ENCODE measurements at regions not wholly inside any gene's neighbourhood (a gene's known extent, or its start where the extent isn't known, plus 50 kb on each side); places are given as distances from the start of the nearest gene placed in this dataset.

GRCh38 chr7:109336531-109336930 lies 766.9 kb downstream of the DNAJB9 start:
- Histone ChIP-seq H3K9me3 (peaks cover 19% of the 10 kb centered on the region), H3K4me3 (no peak overlapping the region), H3K36me3 (ENCODE audit: low read depth) (no peaks in the 10 kb centered on the region), H3K4me1 (ENCODE audit: low read depth) (no peaks in the 10 kb centered on the region)
- TF ChIP-seq, protein P1, sequence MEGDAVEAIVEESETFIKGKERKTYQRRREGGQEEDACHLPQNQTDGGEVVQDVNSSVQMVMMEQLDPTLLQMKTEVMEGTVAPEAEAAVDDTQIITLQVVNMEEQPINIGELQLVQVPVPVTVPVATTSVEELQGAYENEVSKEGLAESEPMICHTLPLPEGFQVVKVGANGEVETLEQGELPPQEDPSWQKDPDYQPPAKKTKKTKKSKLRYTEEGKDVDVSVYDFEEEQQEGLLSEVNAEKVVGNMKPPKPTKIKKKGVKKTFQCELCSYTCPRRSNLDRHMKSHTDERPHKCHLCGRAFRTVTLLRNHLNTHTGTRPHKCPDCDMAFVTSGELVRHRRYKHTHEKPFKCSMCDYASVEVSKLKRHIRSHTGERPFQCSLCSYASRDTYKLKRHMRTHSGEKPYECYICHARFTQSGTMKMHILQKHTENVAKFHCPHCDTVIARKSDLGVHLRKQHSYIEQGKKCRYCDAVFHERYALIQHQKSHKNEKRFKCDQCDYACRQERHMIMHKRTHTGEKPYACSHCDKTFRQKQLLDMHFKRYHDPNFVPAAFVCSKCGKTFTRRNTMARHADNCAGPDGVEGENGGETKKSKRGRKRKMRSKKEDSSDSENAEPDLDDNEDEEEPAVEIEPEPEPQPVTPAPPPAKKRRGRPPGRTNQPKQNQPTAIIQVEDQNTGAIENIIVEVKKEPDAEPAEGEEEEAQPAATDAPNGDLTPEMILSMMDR (IDR thresholded peaks at IDR 0.05), result no peak
- intact Hi-C loops (cut with DNase I, micrococcal nuclease), result no loop called here
- ATAC-seq, result no peak
- DNase-seq, result no peak

DNA sequence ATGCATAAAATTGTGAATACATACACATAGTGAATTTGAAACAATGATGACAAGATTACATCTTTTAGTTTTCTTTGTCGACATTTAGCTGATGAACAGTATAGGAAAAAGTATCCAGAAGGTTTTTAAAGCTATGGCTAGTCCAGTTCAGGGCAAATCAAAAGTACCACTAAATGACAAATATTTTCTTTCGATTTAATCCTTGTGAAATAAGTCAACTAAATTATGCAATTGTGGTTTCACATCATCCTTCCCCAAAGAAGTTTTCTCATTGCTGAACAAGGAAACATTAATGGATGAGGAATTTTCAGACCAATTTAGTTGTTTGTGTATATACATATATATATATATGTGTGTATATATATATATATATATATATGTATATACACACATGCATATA lies 774.0 kb downstream of the DNAJB9 start:
- ATAC-seq (no peak), DNase-seq (no peak)
- Histone ChIP-seq H3K9me3 (peaks cover 24% of the 10 kb centered on the region), H3K4me3 (no peak overlapping the region), H3K4me1 (ENCODE audit: low read depth) (no peaks in the 10 kb centered on the region), H3K36me3 (ENCODE audit: low read depth) (no peaks in the 10 kb centered on the region)
- TF ChIP-seq, protein P1 (IDR thresholded peaks at IDR 0.05), result no peak
- intact Hi-C loops (cut with DNase I, micrococcal nuclease), result no loop called here

DNA sequence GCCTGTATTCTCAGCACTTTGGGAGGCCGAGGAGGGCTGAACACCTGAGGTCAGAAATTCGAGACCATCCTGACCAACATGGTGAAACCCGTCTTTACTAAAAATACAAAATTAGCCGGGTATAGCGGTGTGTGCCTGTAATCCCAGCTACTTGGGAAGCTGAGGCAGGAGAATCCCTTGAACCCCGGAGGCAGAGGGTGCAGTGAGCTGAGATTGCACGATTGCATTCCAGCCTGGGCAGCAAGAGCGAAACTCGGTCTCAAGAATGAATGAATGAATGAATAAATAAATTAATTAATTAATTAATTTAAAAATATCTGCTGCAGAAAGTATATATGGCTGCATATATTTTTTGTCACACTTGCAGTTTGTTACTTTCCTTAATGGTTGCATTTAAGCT lies 781.8 kb downstream of the DNAJB9 start:
- Histone ChIP-seq H3K4me1 (ENCODE audit: low read depth) (no peaks in the 10 kb centered on the region), H3K36me3 (ENCODE audit: low read depth) (no peaks in the 10 kb centered on the region), H3K9me3 (peaks cover 13% of the 10 kb centered on the region), H3K4me3 (no peak overlapping the region)
- intact Hi-C loops (cut with DNase I, micrococcal nuclease), result no loop called here
- DNase-seq, result no peak
- no peak for ATAC-seq
- TF ChIP-seq, protein P1 (IDR thresholded peaks at IDR 0.05), result no peak

DNA sequence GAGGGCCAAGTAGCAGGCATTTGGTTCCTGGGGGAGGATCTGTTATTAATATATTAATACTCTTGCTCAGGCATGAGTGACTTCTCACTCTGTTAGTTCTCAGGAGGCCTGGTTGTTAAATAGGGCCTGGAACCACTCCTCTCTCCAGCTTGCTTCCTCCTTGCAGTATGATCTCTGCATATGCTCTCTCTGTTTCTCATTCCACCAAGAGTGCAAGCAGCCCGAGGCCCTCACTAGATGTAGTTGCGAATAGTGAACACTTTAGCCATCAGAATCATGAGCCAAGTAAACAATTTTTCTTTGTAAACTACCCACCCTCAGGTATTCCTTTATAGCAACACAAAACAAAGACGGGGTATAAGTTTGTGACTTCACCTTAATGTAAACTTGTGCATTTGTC lies 784.3 kb downstream of the DNAJB9 start:
- intact Hi-C loops (cut with DNase I, micrococcal nuclease), result no loop called here
- Histone ChIP-seq H3K4me1 (ENCODE audit: low read depth) (no peaks in the 10 kb centered on the region), H3K4me3 (no peak overlapping the region), H3K9me3 (peaks cover 10% of the 10 kb centered on the region), H3K36me3 (ENCODE audit: low read depth) (no peaks in the 10 kb centered on the region)
- ATAC-seq (no peak), DNase-seq (no peak)
- TF ChIP-seq, protein P1 (IDR thresholded peaks at IDR 0.05), result no peak

GRCh38 chr7:109354552-109354951 lies 784.9 kb downstream of the DNAJB9 start:
- intact Hi-C loops (cut with DNase I, micrococcal nuclease), result no loop called here
- TF ChIP-seq, protein P1 (IDR thresholded peaks at IDR 0.05), result no peak
- no peak for ATAC-seq

GRCh38 chr7:109375823-109376222 lies 806.1 kb downstream of the DNAJB9 start:
- intact Hi-C loops (cut with DNase I, micrococcal nuclease), result no loop called here
- Histone ChIP-seq H3K36me3 (ENCODE audit: low read depth) (no peaks in the 10 kb centered on the region), H3K4me1 (ENCODE audit: low read depth) (no peaks in the 10 kb centered on the region), H3K4me3 (no peak overlapping the region), H3K9me3 (peaks cover 25% of the 10 kb centered on the region)
- DNase-seq (no peak), ATAC-seq (no peak)
- TF ChIP-seq, protein P1 (IDR thresholded peaks at IDR 0.05), result no peak

More at GRCh38 chr7:109354552-109354951, 784.9 kb downstream of the DNAJB9 start:
- Histone ChIP-seq H3K36me3 (ENCODE audit: low read depth) (no peaks in the 10 kb centered on the region), H3K4me1 (ENCODE audit: low read depth) (no peaks in the 10 kb centered on the region), H3K9me3 (peaks cover 8% of the 10 kb centered on the region), H3K4me3 (no peak overlapping the region)
- DNase-seq, result no peak
